GM23248 (cell line): ENCODE measurements at regions not wholly inside any gene's neighbourhood (a gene's known extent, or its start where the extent isn't known, plus 50 kb on each side); places are given as distances from the start of the nearest gene placed in this dataset.

ENCODE experiments used
- EZH2 ChIP-seq: fragments of 200-600 bp; sonication (generic); IDR thresholded peaks from 2 replicates; pipeline ENCODE4 v1.6.1; 2018; ENCODE audit warnings: antibody characterized with exemption, mild to moderate bottlenecking; ENCODE audit not compliant: insufficient read depth, poor library complexity, severe bottlenecking
- EZH2phosphoT487 ChIP-seq: fragments of 200-600 bp; sonication (generic); IDR thresholded peaks from 2 replicates; pipeline ENCODE4 v1.6.1; 2018; ENCODE audit warnings: antibody characterized with exemption, moderate library complexity, mild to moderate bottlenecking, low read depth; ENCODE audit not compliant: insufficient read depth

DNA sequence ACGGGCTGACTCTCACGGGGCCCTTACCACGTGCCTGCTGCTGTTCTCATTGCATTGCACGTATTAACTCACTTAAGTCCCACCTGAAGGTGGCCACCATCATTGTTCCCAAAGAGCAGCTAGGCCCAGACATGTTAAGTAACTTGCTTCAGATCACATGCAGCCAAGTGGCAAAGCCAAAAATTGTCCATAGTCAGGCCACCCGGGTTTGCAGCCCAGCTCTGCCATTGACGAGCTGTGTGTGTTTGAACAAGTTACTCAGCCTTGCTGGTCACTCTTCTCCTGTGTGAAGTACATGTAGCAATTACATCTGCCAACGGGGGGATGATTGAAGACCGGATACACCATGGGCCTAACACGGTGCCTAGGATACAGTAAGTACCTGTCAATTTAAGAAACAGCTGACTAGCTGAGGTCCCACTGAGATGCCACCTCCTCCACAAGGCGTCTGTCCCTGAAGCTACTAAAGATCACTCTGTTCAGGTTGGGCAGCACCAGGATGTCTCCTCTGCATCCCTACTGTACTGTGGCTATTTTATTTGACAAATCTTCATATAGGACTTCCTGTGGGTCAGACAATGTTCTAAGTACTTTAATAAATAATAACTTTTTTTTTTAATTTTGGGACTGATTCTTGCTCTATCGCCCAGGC, 154.2 kb upstream of the MYCN start:
- no peak for TF ChIP-seq EZH2
- no peak for TF ChIP-seq EZH2phosphoT487
